ENCODE measurements at regions not wholly inside any gene's neighbourhood (a gene's known extent, or its start where the extent isn't known, plus 50 kb on each side); places are given as distances from the start of the nearest gene placed in this dataset.
"Not testable (repeated sequence)": the region's sequence is repeated elsewhere in the genome, so short reads cannot be mapped to it uniquely, and the experiment has no call there.

DNA sequence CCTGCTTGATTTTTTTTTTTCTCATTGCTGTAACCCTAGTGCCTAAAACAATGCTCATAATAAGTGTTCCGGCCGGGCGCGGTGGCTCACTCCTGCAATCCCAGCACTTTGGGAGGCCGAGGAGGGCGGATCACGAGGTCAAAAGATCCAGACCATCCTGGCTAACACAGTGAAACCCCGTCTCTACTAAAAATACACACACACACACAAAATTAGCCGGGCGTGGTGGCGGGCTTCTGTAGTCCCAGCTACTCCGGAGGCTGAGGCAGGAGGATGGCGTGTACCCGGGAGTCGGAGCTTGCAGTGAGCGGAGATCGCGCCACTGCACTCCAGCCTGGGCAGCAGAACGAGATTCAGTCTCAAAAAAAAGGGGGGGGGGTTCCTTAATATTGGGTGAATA, 214.0 kb upstream of the HSF2 start:
- TF ChIP-seq TAF1 (IDR thresholded peaks at IDR 0.05; ENCODE audit: borderline replicate concordance, low read depth, low read length); POLR2AphosphoS5 (IDR thresholded peaks at IDR 0.05; ENCODE audit: low read depth, low read length); POLR2A (IDR thresholded peaks at IDR 0.05; ENCODE audit: low read depth, low read length): not testable (repeated sequence)
